ENCODE measurements at regions not wholly inside any gene's neighbourhood (a gene's known extent, or its start where the extent isn't known, plus 50 kb on each side); places are given as distances from the start of the nearest gene placed in this dataset.

- Mint-ChIP-seq H3K27ac (no peak overlapping the region), H3K27me3 (peaks cover 0 to 2% (median 0%) of the 10 kb centered on the region in 5 donors), H3K4me3 (no peak overlapping the region), H3K9me3 (no peaks in the 10 kb centered on the region), H3K4me1 (no peaks in the 10 kb centered on the region), H3K36me3 (no peaks in the 10 kb centered on the region)
- no peak overlapping the region for H3K4me3 ChIP-seq (ENCODE audit: low read length)
- no peaks in the 10 kb centered on the region for H3K36me3 ChIP-seq (ENCODE audit: control insufficient read depth in 2 of 3, insufficient read depth in 3 of 3, low read length in 3 of 3)
- no peaks in the 10 kb centered on the region for H3K9me3 ChIP-seq (ENCODE audit: control insufficient read depth in 2 of 3, low read length in 3 of 3)
- POLR2A ChIA-PET, result no interaction called here
- no peaks in the 10 kb centered on the region for H3K27me3 ChIP-seq (ENCODE audit: control insufficient read depth in 2 of 2, insufficient read depth in 2 of 2, low read length in 2 of 2)
- ATAC-seq, result no peak
- H3K4me1 ChIP-seq (ENCODE audit: control insufficient read depth in 2 of 2, insufficient read depth in 2 of 2, low read length in 2 of 2), result no peaks in the 10 kb centered on the region
- intact Hi-C loops (cut with micrococcal nuclease), result no loop called here
- CTCF ChIA-PET, result no interaction called here
- DNase-seq, result no peak
- H3K27ac ChIP-seq (ENCODE audit: low read depth, low read length), result no peak overlapping the region
These were observed 132.5 kb downstream of the ALDH8A1 start for GRCh38 chr6:134817448-134817847.

- no peak overlapping the region for H3K27ac ChIP-seq (ENCODE audit: low read depth, low read length)
- intact Hi-C loops (cut with micrococcal nuclease), result no loop called here
- ChIA-PET CTCF (interaction anchor here (0.9 kb wide), 1 partner anchor 623 kb away, joined by 3 read pairs; no protein-coding TSS in a partner anchor), POLR2A (no interaction called here)
- H3K9me3 ChIP-seq (ENCODE audit: control insufficient read depth in 2 of 3, low read length in 3 of 3), result no peaks in the 10 kb centered on the region
- no peaks in the 10 kb centered on the region for H3K4me1 ChIP-seq (ENCODE audit: control insufficient read depth in 2 of 2, insufficient read depth in 2 of 2, low read length in 2 of 2)
- no peak for ATAC-seq
- Mint-ChIP-seq H3K36me3 (no peaks in the 10 kb centered on the region), H3K27me3 (peaks cover 0 to 2% (median 0%) of the 10 kb centered on the region in 5 donors), H3K9me3 (no peaks in the 10 kb centered on the region), H3K4me3 (no peak overlapping the region), H3K27ac (no peak overlapping the region), H3K4me1 (no peaks in the 10 kb centered on the region)
- no peaks in the 10 kb centered on the region for H3K36me3 ChIP-seq (ENCODE audit: control insufficient read depth in 2 of 3, insufficient read depth in 3 of 3, low read length in 3 of 3)
- no peak for DNase-seq
- no peaks in the 10 kb centered on the region for H3K27me3 ChIP-seq (ENCODE audit: control insufficient read depth in 2 of 2, insufficient read depth in 2 of 2, low read length in 2 of 2)
- no peak overlapping the region for H3K4me3 ChIP-seq (ENCODE audit: low read length)
These were observed 133.1 kb downstream of the ALDH8A1 start for GRCh38 chr6:134816780-134817179.

GRCh38 chr6:134816300-134816699, 133.6 kb downstream of the ALDH8A1 start:
- intact Hi-C loops (cut with micrococcal nuclease), result no loop called here
- ChIA-PET POLR2A (no interaction called here), CTCF (interaction anchor here (0.6 to 0.9 kb wide), 2 partner anchors 269 to 624 kb away, joined by 3 read pairs; no protein-coding TSS in a partner anchor)

GRCh38 chr6:134814076-134814695, 135.7 kb downstream of the ALDH8A1 start:
- H3K4me3 Mint-ChIP-seq, result no peak overlapping the region
- no peak overlapping the region for H3K27ac Mint-ChIP-seq
- H3K9me3 Mint-ChIP-seq, result no peaks in the 10 kb centered on the region
- Histone ChIP-seq H3K4me3 (ENCODE audit: low read length) (no peak overlapping the region), H3K4me1 (ENCODE audit: control insufficient read depth in 2 of 2, insufficient read depth in 2 of 2, low read length in 2 of 2) (no peaks in the 10 kb centered on the region), H3K36me3 (ENCODE audit: control insufficient read depth in 2 of 3, insufficient read depth in 3 of 3, low read length in 3 of 3) (no peaks in the 10 kb centered on the region), H3K27me3 (ENCODE audit: control insufficient read depth in 2 of 2, insufficient read depth in 2 of 2, low read length in 2 of 2) (no peaks in the 10 kb centered on the region), H3K9me3 (ENCODE audit: control insufficient read depth in 2 of 3, low read length in 3 of 3) (no peaks in the 10 kb centered on the region), H3K27ac (ENCODE audit: low read depth, low read length) (no peak overlapping the region)
- intact Hi-C loops (cut with micrococcal nuclease), result no loop called here
- H3K27me3 Mint-ChIP-seq, result peaks cover 0 to 20% (median 0%) of the 10 kb centered on the region in 5 donors
- no peaks in the 10 kb centered on the region for H3K36me3 Mint-ChIP-seq
- CTCF ChIA-PET, result interaction anchor here (1.0 kb wide), 2 partner anchors 8 to 11 kb away, joined by 3 to 8 read pairs; no protein-coding TSS in a partner anchor
- ATAC-seq (no peak), DNase-seq (no peak)
- no peaks in the 10 kb centered on the region for H3K4me1 Mint-ChIP-seq
- POLR2A ChIA-PET, result no interaction called here

More at GRCh38 chr6:134816300-134816699, 133.6 kb downstream of the ALDH8A1 start:
- H3K4me1 Mint-ChIP-seq, result no peaks in the 10 kb centered on the region
- Histone ChIP-seq H3K27me3 (ENCODE audit: control insufficient read depth in 2 of 2, insufficient read depth in 2 of 2, low read length in 2 of 2) (no peaks in the 10 kb centered on the region), H3K9me3 (ENCODE audit: control insufficient read depth in 2 of 3, low read length in 3 of 3) (no peaks in the 10 kb centered on the region), H3K4me1 (ENCODE audit: control insufficient read depth in 2 of 2, insufficient read depth in 2 of 2, low read length in 2 of 2) (no peaks in the 10 kb centered on the region), H3K27ac (ENCODE audit: low read depth, low read length) (no peak overlapping the region), H3K36me3 (ENCODE audit: control insufficient read depth in 2 of 3, insufficient read depth in 3 of 3, low read length in 3 of 3) (no peaks in the 10 kb centered on the region), H3K4me3 (ENCODE audit: low read length) (no peak overlapping the region)
- no peak overlapping the region for H3K4me3 Mint-ChIP-seq
- H3K9me3 Mint-ChIP-seq, result no peaks in the 10 kb centered on the region
- ATAC-seq (no peak), DNase-seq (no peak)
- no peaks in the 10 kb centered on the region for H3K36me3 Mint-ChIP-seq
- H3K27ac Mint-ChIP-seq, result no peak overlapping the region
- peaks cover 0 to 2% (median 0%) of the 10 kb centered on the region in 5 donors for H3K27me3 Mint-ChIP-seq

GRCh38 chr6:134813146-134813545, 136.8 kb downstream of the ALDH8A1 start:
- no peaks in the 10 kb centered on the region for H3K27me3 ChIP-seq (ENCODE audit: control insufficient read depth in 2 of 2, insufficient read depth in 2 of 2, low read length in 2 of 2)
- DNase-seq (no peak), ATAC-seq (no peak)
- no peak overlapping the region for H3K27ac Mint-ChIP-seq
- no peaks in the 10 kb centered on the region for H3K4me1 ChIP-seq (ENCODE audit: control insufficient read depth in 2 of 2, insufficient read depth in 2 of 2, low read length in 2 of 2)
- ChIA-PET CTCF (no interaction called here), POLR2A (no interaction called here)
- H3K36me3 Mint-ChIP-seq, result no peaks in the 10 kb centered on the region
- no peaks in the 10 kb centered on the region for H3K4me1 Mint-ChIP-seq
- H3K4me3 ChIP-seq (ENCODE audit: low read length), result no peak overlapping the region
- intact Hi-C loops (cut with micrococcal nuclease), result no loop called here
- no peaks in the 10 kb centered on the region for H3K9me3 ChIP-seq (ENCODE audit: control insufficient read depth in 2 of 3, low read length in 3 of 3)
- no peaks in the 10 kb centered on the region for H3K9me3 Mint-ChIP-seq
- H3K27ac ChIP-seq (ENCODE audit: low read depth, low read length), result no peak overlapping the region
- no peaks in the 10 kb centered on the region for H3K36me3 ChIP-seq (ENCODE audit: control insufficient read depth in 2 of 3, insufficient read depth in 3 of 3, low read length in 3 of 3)
- no peak overlapping the region for H3K4me3 Mint-ChIP-seq
- peaks cover 0 to 22% (median 0%) of the 10 kb centered on the region in 5 donors for H3K27me3 Mint-ChIP-seq

GRCh38 chr6:134810402-134810801, 139.5 kb downstream of the ALDH8A1 start:
- Histone ChIP-seq H3K36me3 (ENCODE audit: control insufficient read depth in 2 of 3, insufficient read depth in 3 of 3, low read length in 3 of 3) (no peaks in the 10 kb centered on the region), H3K9me3 (ENCODE audit: control insufficient read depth in 2 of 3, low read length in 3 of 3) (no peaks in the 10 kb centered on the region), H3K4me1 (ENCODE audit: control insufficient read depth in 2 of 2, insufficient read depth in 2 of 2, low read length in 2 of 2) (no peaks in the 10 kb centered on the region), H3K27ac (ENCODE audit: low read depth, low read length) (no peak overlapping the region), H3K4me3 (ENCODE audit: low read length) (no peak overlapping the region), H3K27me3 (ENCODE audit: control insufficient read depth in 2 of 2, insufficient read depth in 2 of 2, low read length in 2 of 2) (no peaks in the 10 kb centered on the region)
- no peaks in the 10 kb centered on the region for H3K9me3 Mint-ChIP-seq
- ATAC-seq (no peak), DNase-seq (no peak)
- H3K4me1 Mint-ChIP-seq, result no peaks in the 10 kb centered on the region
- ChIA-PET CTCF (interaction anchor here (1.3 kb wide), 1 partner anchor 637 kb away, joined by 3 read pairs; no protein-coding TSS in a partner anchor), POLR2A (no interaction called here)
- peaks cover 0 to 34% (median 3%) of the 10 kb centered on the region in 5 donors for H3K27me3 Mint-ChIP-seq
- H3K27ac Mint-ChIP-seq, result no peak overlapping the region
- intact Hi-C loops (cut with micrococcal nuclease), result no loop called here
- no peak overlapping the region for H3K4me3 Mint-ChIP-seq
- H3K36me3 Mint-ChIP-seq, result no peaks in the 10 kb centered on the region

- ChIA-PET POLR2A (no interaction called here), CTCF (no interaction called here)
- Mint-ChIP-seq H3K4me3 (no peak overlapping the region), H3K4me1 (no peaks in the 10 kb centered on the region), H3K27me3 (peaks cover 0 to 34% (median 3%) of the 10 kb centered on the region in 5 donors), H3K9me3 (no peaks in the 10 kb centered on the region), H3K36me3 (no peaks in the 10 kb centered on the region), H3K27ac (no peak overlapping the region)
- Histone ChIP-seq H3K36me3 (ENCODE audit: control insufficient read depth in 2 of 3, insufficient read depth in 3 of 3, low read length in 3 of 3) (no peaks in the 10 kb centered on the region), H3K27ac (ENCODE audit: low read depth, low read length) (no peak overlapping the region), H3K27me3 (ENCODE audit: control insufficient read depth in 2 of 2, insufficient read depth in 2 of 2, low read length in 2 of 2) (no peaks in the 10 kb centered on the region), H3K9me3 (ENCODE audit: control insufficient read depth in 2 of 3, low read length in 3 of 3) (no peaks in the 10 kb centered on the region), H3K4me3 (ENCODE audit: low read length) (no peak overlapping the region), H3K4me1 (ENCODE audit: control insufficient read depth in 2 of 2, insufficient read depth in 2 of 2, low read length in 2 of 2) (no peaks in the 10 kb centered on the region)
- ATAC-seq, result no peak
- intact Hi-C loops (cut with micrococcal nuclease), result no loop called here
- DNase-seq, result no peak
These were observed 140.8 kb downstream of the ALDH8A1 start for GRCh38 chr6:134809130-134809529.
